A549 (cell line): ENCODE measurements at regions not wholly inside any gene's neighbourhood (a gene's known extent, or its start where the extent isn't known, plus 50 kb on each side); places are given as distances from the start of the nearest gene placed in this dataset.

Experiments
- ATAC-seq, 2 experiments: fragments of 200-7000 bp in 1 of 2; fragments of >200 bp in 1 of 2; cut with Nextera tagmentation in 1 of 2; cut with Tn5 transposase in 1 of 2; 3 replicates each; pipeline versions ENCODE4 v1.8.0 to v1.9.1; 2018 to 2020; ENCODE audit warnings: mild to moderate bottlenecking in 1 of 2, moderate library complexity in 1 of 2
- CTCF ChIA-PET: fragments of 300-600 bp; sonication (Branson Sonifier 250); formaldehyde crosslinking; extraction: SDS; loops from one replicate; lab custom pipeline; 2021; ENCODE audit warnings: antibody characterized with exemption, inconsistent platforms; lab: Yijun Ruan, JAX
- POLR2A ChIA-PET: fragments of 350-600 bp; formaldehyde crosslinking; extraction: SDS; loops from one replicate; lab custom pipeline; 2021; ENCODE audit warnings: antibody characterized with exemption, inconsistent platforms; lab: Yijun Ruan, JAX
- DNase-seq, 2 experiments: peaks; one replicate each; pipeline versions ENCODE4 v3.0.0 to v3.0.0-alpha.2; 2011 to 2016; ENCODE audit warnings: low read depth in 1 of 2, low spot score in 1 of 2
- FAIRE-seq: peaks from 2 replicates; lab custom pipeline; 2011; peaks lifted over from hg19 to GRCh38; lab: Jason Lieb, UNC
- H3K27ac ChIP-seq, 2 experiments: fragments of >200 bp; sonication (Bioruptor Twin); formaldehyde crosslinking; 3 replicates each; pipeline ENCODE4 v1.5.1; 2016 to 2017
- H3K4me1 ChIP-seq: fragments of >200 bp; sonication (Bioruptor Twin); formaldehyde crosslinking; 3 replicates; pipeline ENCODE4 v1.6.1; 2016
- H3K4me2 ChIP-seq: fragments of >200 bp; sonication (Bioruptor Twin); formaldehyde crosslinking; 3 replicates; pipeline ENCODE4 v1.6.1; 2016
- H3K4me3 ChIP-seq: fragments of >200 bp; sonication (Bioruptor Twin); formaldehyde crosslinking; 3 replicates; pipeline ENCODE4 v1.5.1; 2016
- H3K9me3 ChIP-seq: fragments of >200 bp; sonication (Bioruptor Twin); formaldehyde crosslinking; 3 replicates; pipeline ENCODE4 v1.6.1; 2016
- ATOH8 ChIP-seq: fragments of 250-450 bp; sonication (Bioruptor Pico); IDR thresholded peaks from 2 replicates; pipeline ENCODE4 v1.5.0; 2020; ENCODE audit warnings: low read depth, mild to moderate bottlenecking, moderate library complexity
- BHLHE40 ChIP-seq: IDR thresholded peaks from 2 replicates; pipeline ENCODE4 v1.6.1; 2012; ENCODE audit warnings: low read depth, low read length, inconsistent platforms
- CBX8 ChIP-seq: fragments of 200-600 bp; sonication (generic); IDR thresholded peaks from 2 replicates; pipeline ENCODE4 v1.6.1; 2016
- CEBPB ChIP-seq, 2 experiments: fragments of >200 bp in 1 of 2; sonication (Bioruptor Twin) in 1 of 2; formaldehyde crosslinking in 1 of 2; IDR thresholded peaks; 2 replicates each; pipeline ENCODE4 v1.6.1; 2012 to 2016
- CHD4 ChIP-seq: fragments of 200-600 bp; sonication (generic); IDR thresholded peaks from 2 replicates; pipeline ENCODE4 v1.6.1; 2016; ENCODE audit warnings: antibody characterized with exemption, mild to moderate bottlenecking, borderline replicate concordance
- EHF ChIP-seq: fragments of 250-450 bp; sonication (Bioruptor Pico); IDR thresholded peaks from 2 replicates; pipeline ENCODE4 v1.5.0; 2020; ENCODE audit warnings: mild to moderate bottlenecking
- ELK1 ChIP-seq: fragments of 150-350 bp; IDR thresholded peaks from 2 replicates; pipeline ENCODE4 v1.6.1; 2014; ENCODE audit warnings: low read depth, mild to moderate bottlenecking, low read length
- EP300 ChIP-seq, 2 experiments: fragments of >200 bp; sonication (Bioruptor Twin); formaldehyde crosslinking; IDR thresholded peaks; 2 replicates in 1 of 2; 3 replicates in 1 of 2; pipeline ENCODE4 v1.6.1; 2016 to 2017
- FOSB ChIP-seq: fragments of 250-450 bp; sonication (Bioruptor Pico); IDR thresholded peaks from 2 replicates; pipeline ENCODE4 v1.5.0; 2020; ENCODE audit warnings: mild to moderate bottlenecking, moderate library complexity
- FOSL2 ChIP-seq, 2 experiments: fragments of 450-650 bp in 1 of 2; fragments of >200 bp in 1 of 2; sonication (Bioruptor Twin) in 1 of 2; formaldehyde crosslinking; IDR thresholded peaks; 2 replicates each; pipeline versions ENCODE4 v1.5.0 to v1.6.1; 2016 to 2020; ENCODE audit warnings: mild to moderate bottlenecking in 1 of 2, moderate library complexity in 1 of 2
- GATA3 ChIP-seq: IDR thresholded peaks from 2 replicates; pipeline ENCODE4 v1.6.1; 2012; ENCODE audit warnings: borderline replicate concordance
- HDAC2 ChIP-seq: fragments of 200-600 bp; sonication (generic); IDR thresholded peaks from 2 replicates; pipeline ENCODE4 v1.6.1; 2016
- HEYL ChIP-seq: fragments of 250-450 bp; sonication (Bioruptor Pico); IDR thresholded peaks from 2 replicates; pipeline ENCODE4 v1.8.0; 2021; ENCODE audit warnings: mild to moderate bottlenecking, moderate library complexity
- KDM1A ChIP-seq: fragments of 200-600 bp; sonication (generic); IDR thresholded peaks from 2 replicates; pipeline ENCODE4 v1.6.1; 2016; ENCODE audit warnings: low read depth, mild to moderate bottlenecking
- MAFK ChIP-seq: fragments of 450-650 bp; IDR thresholded peaks from 2 replicates; pipeline ENCODE4 v1.6.1; 2014; ENCODE audit not compliant: partially characterized antibody
- MAZ ChIP-seq: fragments of 150-350 bp; IDR thresholded peaks from 2 replicates; pipeline ENCODE4 v1.6.1; 2014; ENCODE audit warnings: antibody characterized with exemption, low read depth, low read length, borderline replicate concordance
- NFE2L2 ChIP-seq: fragments of 150-350 bp; conservative IDR thresholded peaks from 2 replicates; pipeline ENCODE4 v1.6.1; 2014; ENCODE audit warnings: low read length
- NPAS2 ChIP-seq: fragments of 250-450 bp; sonication (Bioruptor Pico); IDR thresholded peaks from 2 replicates; pipeline ENCODE4 v1.8.0; 2022; ENCODE audit warnings: mild to moderate bottlenecking, moderate library complexity, borderline replicate concordance
- NR3C1 ChIP-seq: fragments of >200 bp; sonication (Bioruptor Twin); formaldehyde crosslinking; IDR thresholded peaks from 3 replicates; pipeline ENCODE4 v1.6.1; 2017
- PBX3 ChIP-seq: IDR thresholded peaks from 2 replicates; pipeline ENCODE4 v1.6.1; 2012
- PHF8 ChIP-seq: fragments of 200-600 bp; sonication (generic); IDR thresholded peaks from 2 replicates; pipeline ENCODE4 v1.6.1; 2016; ENCODE audit warnings: low read depth, mild to moderate bottlenecking, antibody characterized with exemption, moderate library complexity, borderline replicate concordance
- POLR2A ChIP-seq: IDR thresholded peaks from 2 replicates; pipeline ENCODE4 v1.6.1; 2012; ENCODE audit warnings: mild to moderate bottlenecking, low read length
- RAD21 ChIP-seq, 2 experiments: fragments of >200 bp in 1 of 2; sonication (Bioruptor Twin) in 1 of 2; formaldehyde crosslinking in 1 of 2; IDR thresholded peaks in 1 of 2; conservative IDR thresholded peaks in 1 of 2; 2 replicates in 1 of 2; 3 replicates in 1 of 2; pipeline ENCODE4 v1.6.1; 2012 to 2018; ENCODE audit warnings: inconsistent platforms in 1 of 2
- RFX5 ChIP-seq: fragments of 450-650 bp; IDR thresholded peaks from 2 replicates; pipeline ENCODE4 v1.7.1; 2014; ENCODE audit warnings: antibody characterized with exemption, mild to moderate bottlenecking, moderate library complexity
- SMC3 ChIP-seq: fragments of >200 bp; sonication (Bioruptor Twin); formaldehyde crosslinking; IDR thresholded peaks from 3 replicates; pipeline ENCODE4 v1.6.1; 2018; ENCODE audit warnings: inconsistent platforms
- SREBF2 ChIP-seq: fragments of 450-650 bp; IDR thresholded peaks from 2 replicates; pipeline ENCODE4 v1.6.1; 2014; ENCODE audit warnings: mild to moderate bottlenecking, moderate library complexity
- TFCP2L1 ChIP-seq: fragments of 250-450 bp; sonication (Bioruptor Pico); IDR thresholded peaks from 2 replicates; pipeline ENCODE4 v1.5.0; 2021; ENCODE audit warnings: mild to moderate bottlenecking
- ZC3H11A ChIP-seq: fragments of 450-650 bp; IDR thresholded peaks from 2 replicates; pipeline ENCODE4 v1.6.1; 2014; ENCODE audit warnings: antibody characterized with exemption, mild to moderate bottlenecking
- ZFP36 ChIP-seq: fragments of 450-650 bp; IDR thresholded peaks from 2 replicates; pipeline ENCODE4 v1.6.1; 2014; ENCODE audit warnings: borderline replicate concordance; ENCODE audit not compliant: partially characterized antibody
- ZNF302 ChIP-seq: fragments of 250-450 bp; sonication (Bioruptor Pico); IDR thresholded peaks from 2 replicates; pipeline ENCODE4 v1.9.0; 2021; ENCODE audit warnings: inconsistent platforms, mild to moderate bottlenecking, moderate library complexity
- ZSCAN20 ChIP-seq: fragments of 250-450 bp; sonication (Bioruptor Pico); IDR thresholded peaks from 2 replicates; pipeline ENCODE4 v1.8.0; 2022; ENCODE audit warnings: mild to moderate bottlenecking, moderate library complexity
- WGBS: methylation state at CpG from one replicate; pipeline ENCODE4 v1.1.6; 2017; ENCODE audit errors: missing lambda C conversion rate; 5-methylcytosine and 5-hydroxymethylcytosine counted together

GRCh38 chr4:126890383-126890782 is 742.4 kb upstream of the INTU start:
- no peak overlapping the region for H3K27ac ChIP-seq
- ATAC-seq (no peak), DNase-seq (no peak)
- CTCF ChIA-PET, result no interaction called here
- TF ChIP-seq ATOH8 (CRISPR knock-in tag), result no peak
- no peak for TF ChIP-seq HEYL (CRISPR knock-in tag)
- no peak for TF ChIP-seq NFE2L2
- no peak for TF ChIP-seq PBX3
- TF ChIP-seq CBX8, result no peak
- no peak for TF ChIP-seq PHF8
- no peak for TF ChIP-seq CHD4
- TF ChIP-seq ZNF302, result no peak
- TF ChIP-seq ELK1, result no peak
- no peak for TF ChIP-seq BHLHE40
- TF ChIP-seq EP300 (IDR thresholded peaks at IDR 0.05), result no peak
- no peak for TF ChIP-seq KDM1A
- TF ChIP-seq ZFP36, result no peak
- no peak for TF ChIP-seq TFCP2L1 (CRISPR knock-in tag)
- TF ChIP-seq SREBF2, result no peak
- TF ChIP-seq MAFK, result no peak
- TF ChIP-seq, all 56 proteins: peak for 0
- POLR2A ChIA-PET, result no interaction called here
- no peaks in the 10 kb centered on the region for H3K4me1 ChIP-seq
- FAIRE-seq, result no peak
- no peaks in the 10 kb centered on the region for H3K9me3 ChIP-seq
- no peak overlapping the region for H3K4me2 ChIP-seq
- no peak overlapping the region for H3K4me3 ChIP-seq

GRCh38 chr4:126890994-126891393 is 741.8 kb upstream of the INTU start:
- DNase-seq, result no peak
- WGBS, result 21% methylated on average over 3 of the region's 3 CpGs
- Histone ChIP-seq H3K27ac (no peak overlapping the region), H3K9me3 (no peaks in the 10 kb centered on the region), H3K4me3 (no peak overlapping the region), H3K4me1 (no peaks in the 10 kb centered on the region), H3K4me2 (no peak overlapping the region)
- ChIA-PET POLR2A (no interaction called here), CTCF (no interaction called here)
- TF ChIP-seq KDM1A (no peak), MAFK (no peak), POLR2A (no peak), HEYL (CRISPR knock-in tag) (no peak), RFX5 (no peak), FOSB (CRISPR knock-in tag) (no peak), EHF (CRISPR knock-in tag) (no peak), MAZ (no peak), NR3C1 (no peak), NPAS2 (CRISPR knock-in tag) (no peak), GATA3 (no peak)
- ATAC-seq, result no peak
- no peak for FAIRE-seq

GRCh38 chr4:126894963-126895362 is 737.8 kb upstream of the INTU start:
- no peak for FAIRE-seq
- POLR2A ChIA-PET, result no interaction called here

More at GRCh38 chr4:126894963-126895362, 737.8 kb upstream of the INTU start:
- DNase-seq (no peak), ATAC-seq (no peak)
- Histone ChIP-seq H3K9me3 (no peaks in the 10 kb centered on the region), H3K4me1 (no peaks in the 10 kb centered on the region), H3K4me3 (no peak overlapping the region), H3K4me2 (no peak overlapping the region), H3K27ac (no peak overlapping the region)
- CTCF ChIA-PET, result no interaction called here
- 0% methylated on average over 1 of the region's 1 CpG for WGBS
- TF ChIP-seq RAD21 (conservative IDR thresholded peaks at IDR 0.05 in 1 of 2, IDR thresholded peaks at IDR 0.05 in 1 of 2) (no peak), HDAC2 (no peak), NFE2L2 (no peak), FOSL2 (IDR thresholded peaks at IDR 0.05) (no peak), FOSL2 (CRISPR knock-in tag; IDR thresholded peaks at IDR 0.05) (no peak), CEBPB (IDR thresholded peaks at IDR 0.05) (no peak), ZSCAN20 (CRISPR knock-in tag) (no peak), ZC3H11A (no peak), ATOH8 (CRISPR knock-in tag) (no peak), EP300 (IDR thresholded peaks at IDR 0.05) (no peak), GATA3 (no peak), SMC3 (no peak)
